ENCODE measurements at regions not wholly inside any gene's neighbourhood (a gene's known extent, or its start where the extent isn't known, plus 50 kb on each side); places are given as distances from the start of the nearest gene placed in this dataset.

- TF ChIP-seq HNF1B (CRISPR knock-in tag; IDR thresholded peaks at IDR 0.05): no peak
These were observed 145.9 kb upstream of the GNPDA2 start (continued) for GRCh38 chr4:44872246-44872645.

- H3K4me1 ChIP-seq (ENCODE audit: insufficient read depth, low read length): no peaks in the 10 kb centered on the region
- FAIRE-seq (no peak), DNase-seq (ENCODE audit: low spot score) (no peak), ATAC-seq (no peak)
- no peaks in the 10 kb centered on the region for H3K27me3 ChIP-seq (ENCODE audit: control insufficient read depth in 1 of 2, insufficient read depth in 2 of 2, low read length in 2 of 2)
- no peak overlapping the region for H3K4me2 ChIP-seq (ENCODE audit: low read depth, low read length)
- 37% methylated on average over 4 of the region's 4 CpGs for WGBS (ENCODE audit: low lambda C conversion rate)
- intact Hi-C loops (cut with micrococcal nuclease; ENCODE audit: unreplicated experiment) (no loop called here), in situ Hi-C loops (cut with HindIII; ENCODE audit: extremely low pct_ligation_motif_present, low pct_unique_long_range_greater_than_20kb) (no loop called here)
- ChIA-PET CTCF (ENCODE audit: low intra/inter-chr PET ratio, low total read pairs) (no interaction called here), POLR2A (no interaction called here)
- no peak overlapping the region for H3K4me3 ChIP-seq (replicated peaks in 1 of 3; ENCODE audit: insufficient read depth in 1 of 3, low read depth in 2 of 3, low read length in 3 of 3)
- H3K9ac ChIP-seq (ENCODE audit: insufficient read depth, low read depth, low read length): no peak overlapping the region
- no peak overlapping the region for H2AFZ ChIP-seq (ENCODE audit: low read length)
- no peaks in the 10 kb centered on the region for H4K20me1 ChIP-seq (ENCODE audit: insufficient read depth, low read length)
- no peaks in the 10 kb centered on the region for H3K36me3 ChIP-seq (replicated peaks in 1 of 2; ENCODE audit: control insufficient read depth in 1 of 2, insufficient read depth in 2 of 2, low read length in 2 of 2)
- no peak for TF ChIP-seq ZNF772 (CRISPR knock-in tag; IDR thresholded peaks at IDR 0.05)
- TF ChIP-seq NFAT5 (CRISPR knock-in tag; IDR thresholded peaks at IDR 0.05): no peak
- no peak for TF ChIP-seq SIX4 (CRISPR knock-in tag; IDR thresholded peaks at IDR 0.05)
- no peak for TF ChIP-seq CEBPG (CRISPR knock-in tag; IDR thresholded peaks at IDR 0.05)
- no peak for TF ChIP-seq ZBTB49 (CRISPR knock-in tag; IDR thresholded peaks at IDR 0.05; ENCODE audit: borderline replicate concordance)
- no peak overlapping the region for H3K27ac ChIP-seq (ENCODE audit: extremely low read length, insufficient read depth, low read length)
- no peaks in the 10 kb centered on the region for H3K79me2 ChIP-seq (ENCODE audit: insufficient read depth, low read length)
- no TSS peak for BruUV-seq (replicated peaks)
- H3K9me3 ChIP-seq (ENCODE audit: low read length): no peaks in the 10 kb centered on the region; the same call in 1 of the 2 replicates
These were observed 144.8 kb upstream of the GNPDA2 start for GRCh38 chr4:44871133-44871532.

Measured in HepG2 (cell line).